Neural progenitor cell (in vitro differentiated cells): ENCODE measurements at regions not wholly inside any gene's neighbourhood (a gene's known extent, or its start where the extent isn't known, plus 50 kb on each side); places are given as distances from the start of the nearest gene placed in this dataset.

Experiments
- EZH2 ChIP-seq: fragments of 200-600 bp; sonication (generic); IDR thresholded peaks from 2 replicates; pipeline ENCODE4 v1.6.1; 2017; ENCODE audit warnings: antibody characterized with exemption, mild to moderate bottlenecking, moderate library complexity
- TF ChIP-seq, protein P1 (sequence below): fragments of 200-600 bp; sonication (generic); IDR thresholded peaks from 2 replicates; pipeline ENCODE4 v1.5.1; 2017; ENCODE audit warnings: antibody characterized with exemption, mild to moderate bottlenecking

DNA sequence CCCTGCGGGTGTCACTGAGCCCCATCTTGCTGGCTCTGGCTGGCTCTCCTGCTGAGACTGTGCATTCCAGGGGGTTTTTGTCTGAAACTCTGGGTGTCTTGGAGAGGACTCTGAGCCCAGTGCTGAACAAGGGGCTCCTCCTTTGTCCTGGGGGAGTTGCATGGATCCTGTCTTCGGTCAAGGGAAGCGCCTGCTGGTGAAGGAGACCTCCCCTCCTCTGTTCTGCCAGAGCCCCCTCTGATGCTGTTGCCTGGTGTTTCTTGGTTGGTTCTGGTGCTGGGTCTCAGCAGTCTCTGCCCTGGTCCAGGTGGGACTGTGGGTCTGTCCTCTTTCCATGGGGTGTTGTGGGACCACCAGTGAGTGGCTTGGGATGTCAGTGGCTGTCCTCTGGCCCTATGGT lies 380.9 kb downstream of the TMEM121 start:
- TF ChIP-seq, protein P1, sequence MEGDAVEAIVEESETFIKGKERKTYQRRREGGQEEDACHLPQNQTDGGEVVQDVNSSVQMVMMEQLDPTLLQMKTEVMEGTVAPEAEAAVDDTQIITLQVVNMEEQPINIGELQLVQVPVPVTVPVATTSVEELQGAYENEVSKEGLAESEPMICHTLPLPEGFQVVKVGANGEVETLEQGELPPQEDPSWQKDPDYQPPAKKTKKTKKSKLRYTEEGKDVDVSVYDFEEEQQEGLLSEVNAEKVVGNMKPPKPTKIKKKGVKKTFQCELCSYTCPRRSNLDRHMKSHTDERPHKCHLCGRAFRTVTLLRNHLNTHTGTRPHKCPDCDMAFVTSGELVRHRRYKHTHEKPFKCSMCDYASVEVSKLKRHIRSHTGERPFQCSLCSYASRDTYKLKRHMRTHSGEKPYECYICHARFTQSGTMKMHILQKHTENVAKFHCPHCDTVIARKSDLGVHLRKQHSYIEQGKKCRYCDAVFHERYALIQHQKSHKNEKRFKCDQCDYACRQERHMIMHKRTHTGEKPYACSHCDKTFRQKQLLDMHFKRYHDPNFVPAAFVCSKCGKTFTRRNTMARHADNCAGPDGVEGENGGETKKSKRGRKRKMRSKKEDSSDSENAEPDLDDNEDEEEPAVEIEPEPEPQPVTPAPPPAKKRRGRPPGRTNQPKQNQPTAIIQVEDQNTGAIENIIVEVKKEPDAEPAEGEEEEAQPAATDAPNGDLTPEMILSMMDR = no peak
- TF ChIP-seq EZH2 = no peak
